ENCODE measurements at regions not wholly inside any gene's neighbourhood (a gene's known extent, or its start where the extent isn't known, plus 50 kb on each side); places are given as distances from the start of the nearest gene placed in this dataset.

DNA sequence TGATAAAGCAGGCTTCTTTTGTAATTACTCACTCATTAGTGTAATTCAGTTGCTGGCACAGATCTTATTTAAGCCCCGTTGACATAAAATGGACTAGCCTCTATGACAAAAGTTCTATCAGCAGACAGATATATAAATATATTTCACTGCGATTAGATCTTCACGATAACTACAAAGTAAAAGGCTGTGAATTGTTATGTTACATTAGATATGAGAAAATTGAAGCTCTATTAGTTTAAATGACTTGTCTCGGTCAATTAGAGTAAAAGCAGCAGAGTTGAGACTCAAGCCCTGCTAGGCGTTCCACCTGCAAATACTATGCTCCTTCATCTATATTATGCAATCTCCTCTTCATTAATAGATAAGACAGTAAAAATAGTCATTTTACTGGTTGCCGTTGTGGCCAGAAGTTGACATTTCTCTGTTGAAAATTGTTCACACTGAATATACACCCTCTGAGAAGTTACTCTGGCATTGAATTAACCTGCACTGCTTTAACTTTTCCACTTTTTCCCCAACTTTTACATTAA is 136.7 kb downstream of the DKK1 start:
- TF ChIP-seq, protein P1, sequence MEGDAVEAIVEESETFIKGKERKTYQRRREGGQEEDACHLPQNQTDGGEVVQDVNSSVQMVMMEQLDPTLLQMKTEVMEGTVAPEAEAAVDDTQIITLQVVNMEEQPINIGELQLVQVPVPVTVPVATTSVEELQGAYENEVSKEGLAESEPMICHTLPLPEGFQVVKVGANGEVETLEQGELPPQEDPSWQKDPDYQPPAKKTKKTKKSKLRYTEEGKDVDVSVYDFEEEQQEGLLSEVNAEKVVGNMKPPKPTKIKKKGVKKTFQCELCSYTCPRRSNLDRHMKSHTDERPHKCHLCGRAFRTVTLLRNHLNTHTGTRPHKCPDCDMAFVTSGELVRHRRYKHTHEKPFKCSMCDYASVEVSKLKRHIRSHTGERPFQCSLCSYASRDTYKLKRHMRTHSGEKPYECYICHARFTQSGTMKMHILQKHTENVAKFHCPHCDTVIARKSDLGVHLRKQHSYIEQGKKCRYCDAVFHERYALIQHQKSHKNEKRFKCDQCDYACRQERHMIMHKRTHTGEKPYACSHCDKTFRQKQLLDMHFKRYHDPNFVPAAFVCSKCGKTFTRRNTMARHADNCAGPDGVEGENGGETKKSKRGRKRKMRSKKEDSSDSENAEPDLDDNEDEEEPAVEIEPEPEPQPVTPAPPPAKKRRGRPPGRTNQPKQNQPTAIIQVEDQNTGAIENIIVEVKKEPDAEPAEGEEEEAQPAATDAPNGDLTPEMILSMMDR (IDR thresholded peaks at IDR 0.05 in 4 of 5, conservative IDR thresholded peaks at IDR 0.05 in 1 of 5): no peak
- no peak for TF ChIP-seq POLR2A (IDR thresholded peaks at IDR 0.05)
